NCI-H146 (cell line): ENCODE measurements at regions not wholly inside any gene's neighbourhood (a gene's known extent, or its start where the extent isn't known, plus 50 kb on each side); places are given as distances from the start of the nearest gene placed in this dataset.

Experiments
- DNase-seq: peaks from one replicate; lab custom pipeline; 2025; lab: John Stamatoyannopoulos, UW

GRCh38 chr9:80359941-80360881, 788.4 kb downstream of the TLE4 start:
- no peak for DNase-seq

- DNase-seq, result no peak
Observed at GRCh38 chr9:80359291-80359690, 787.5 kb downstream of the TLE4 start.

GRCh38 chr9:80352967-80353366, 781.2 kb downstream of the TLE4 start:
- no peak for DNase-seq

GRCh38 chr9:80351612-80352011, 779.8 kb downstream of the TLE4 start:
- DNase-seq, result no peak

- DNase-seq, result no peak
Observed at GRCh38 chr9:80326105-80326504, 754.3 kb downstream of the TLE4 start.

- DNase-seq, result no peak
Observed at GRCh38 chr9:80320916-80321315, 749.2 kb downstream of the TLE4 start.

GRCh38 chr9:80320480-80320879, 748.7 kb downstream of the TLE4 start:
- DNase-seq, result no peak

GRCh38 chr9:80305136-80305535, 733.4 kb downstream of the TLE4 start:
- no peak for DNase-seq

- DNase-seq, result no peak
Observed at GRCh38 chr9:80294955-80295354, 723.2 kb downstream of the TLE4 start.

GRCh38 chr9:80294318-80294717, 722.6 kb downstream of the TLE4 start:
- no peak for DNase-seq

GRCh38 chr9:80292231-80292630, 720.5 kb downstream of the TLE4 start:
- no peak for DNase-seq

GRCh38 chr9:80285326-80285725, 713.6 kb downstream of the TLE4 start:
- DNase-seq, result no peak

- DNase-seq, result no peak
Observed at GRCh38 chr9:80282766-80283165, 711.0 kb downstream of the TLE4 start.

GRCh38 chr9:80259079-80259478, 687.3 kb downstream of the TLE4 start:
- DNase-seq, result no peak

GRCh38 chr9:80251778-80252177, 680.0 kb downstream of the TLE4 start:
- no peak for DNase-seq

GRCh38 chr9:80242022-80242421, 670.3 kb downstream of the TLE4 start:
- DNase-seq, result no peak

- DNase-seq, result no peak
Observed at GRCh38 chr9:80235752-80236151, 664.0 kb downstream of the TLE4 start.

- DNase-seq, result no peak
Observed at GRCh38 chr9:80233906-80234305, 662.1 kb downstream of the TLE4 start.

GRCh38 chr9:80233102-80233843, 661.5 kb downstream of the TLE4 start:
- DNase-seq, result no peak

- DNase-seq, result no peak
Observed at GRCh38 chr9:80231318-80232236, 659.8 kb downstream of the TLE4 start.

GRCh38 chr9:80223897-80224296, 652.1 kb downstream of the TLE4 start:
- DNase-seq, result no peak
